ENCODE measurements at regions not wholly inside any gene's neighbourhood (a gene's known extent, or its start where the extent isn't known, plus 50 kb on each side); places are given as distances from the start of the nearest gene placed in this dataset.
"Not testable (repeated sequence)": the region's sequence is repeated elsewhere in the genome, so short reads cannot be mapped to it uniquely, and the experiment has no call there.

DNA sequence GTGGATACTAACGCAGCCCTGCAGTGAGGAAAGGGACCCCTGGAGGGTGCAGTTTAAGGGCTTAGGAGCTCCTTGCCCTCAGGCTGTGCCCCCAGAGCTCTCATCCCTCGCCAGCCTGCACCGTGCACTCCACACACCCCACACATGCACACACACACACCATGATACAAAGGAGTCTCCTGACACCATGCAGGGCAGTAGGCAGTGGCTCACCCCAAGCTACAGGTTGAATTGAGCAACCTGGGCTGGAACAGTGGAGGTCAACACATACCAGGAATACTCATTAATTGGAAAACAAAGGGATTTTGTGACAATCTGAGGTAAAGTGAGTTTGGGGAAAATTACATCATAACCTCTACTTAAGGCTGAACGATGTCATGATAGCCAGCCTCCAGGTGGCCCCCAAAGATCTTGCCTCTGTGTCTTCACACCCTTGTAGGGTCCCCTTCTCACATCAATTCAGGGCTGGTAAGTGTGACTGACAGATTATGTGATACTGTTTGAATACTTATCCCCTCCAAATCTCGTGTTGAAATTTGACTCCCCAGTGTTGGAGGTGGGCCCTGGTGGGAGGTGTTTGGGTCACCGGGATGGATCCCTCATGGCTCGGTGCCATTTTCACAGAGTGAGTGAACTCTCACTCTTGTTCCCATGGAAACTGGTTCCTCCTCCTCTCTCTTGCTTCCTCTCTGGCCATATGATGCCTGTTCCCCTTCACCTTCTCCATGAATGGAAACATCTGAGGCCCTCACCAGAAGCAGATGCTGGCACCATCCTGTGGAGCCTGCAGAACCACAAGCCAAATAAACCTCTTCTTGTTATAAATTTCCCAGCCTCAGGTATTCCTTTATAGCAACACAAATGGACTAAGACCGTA lies 111.0 kb upstream of the RAB4A start:
- no peak overlapping the region for H3K4me3 Mint-ChIP-seq
- H3K36me3 Mint-ChIP-seq = no peaks in the 10 kb centered on the region
- no peak overlapping the region for H3K27ac Mint-ChIP-seq
- no peaks in the 10 kb centered on the region for H3K27me3 Mint-ChIP-seq
- no peaks in the 10 kb centered on the region for H3K9me3 Mint-ChIP-seq
- peaks cover 10% of the 10 kb centered on the region for H3K4me1 Mint-ChIP-seq

DNA sequence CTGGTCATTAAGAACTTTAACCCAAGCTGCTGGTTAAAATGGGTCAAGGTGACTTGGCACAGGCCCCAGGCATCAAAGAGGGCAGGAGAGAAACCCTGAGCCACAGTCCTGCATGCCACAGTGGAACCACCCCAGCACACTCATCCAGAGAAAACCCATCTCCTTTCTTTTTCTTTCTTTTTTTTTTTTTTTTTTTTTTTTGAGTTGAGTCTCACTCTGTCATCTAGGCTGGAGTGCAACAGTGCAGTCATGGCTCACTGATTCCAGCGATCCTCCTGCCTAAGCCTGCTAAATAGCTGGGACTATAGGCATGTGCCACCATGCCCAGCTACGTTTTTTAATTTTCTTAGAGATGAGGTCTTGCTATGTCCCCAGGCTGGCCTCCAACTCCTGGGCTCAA lies 109.2 kb upstream of the RAB4A start:
- no peaks in the 10 kb centered on the region for H3K4me1 Mint-ChIP-seq
- no peak overlapping the region for H3K4me3 Mint-ChIP-seq
- no peaks in the 10 kb centered on the region for H3K27me3 Mint-ChIP-seq
- no peak overlapping the region for H3K27ac Mint-ChIP-seq
- H3K36me3 Mint-ChIP-seq = no peaks in the 10 kb centered on the region
- H3K9me3 Mint-ChIP-seq = no peaks in the 10 kb centered on the region

DNA sequence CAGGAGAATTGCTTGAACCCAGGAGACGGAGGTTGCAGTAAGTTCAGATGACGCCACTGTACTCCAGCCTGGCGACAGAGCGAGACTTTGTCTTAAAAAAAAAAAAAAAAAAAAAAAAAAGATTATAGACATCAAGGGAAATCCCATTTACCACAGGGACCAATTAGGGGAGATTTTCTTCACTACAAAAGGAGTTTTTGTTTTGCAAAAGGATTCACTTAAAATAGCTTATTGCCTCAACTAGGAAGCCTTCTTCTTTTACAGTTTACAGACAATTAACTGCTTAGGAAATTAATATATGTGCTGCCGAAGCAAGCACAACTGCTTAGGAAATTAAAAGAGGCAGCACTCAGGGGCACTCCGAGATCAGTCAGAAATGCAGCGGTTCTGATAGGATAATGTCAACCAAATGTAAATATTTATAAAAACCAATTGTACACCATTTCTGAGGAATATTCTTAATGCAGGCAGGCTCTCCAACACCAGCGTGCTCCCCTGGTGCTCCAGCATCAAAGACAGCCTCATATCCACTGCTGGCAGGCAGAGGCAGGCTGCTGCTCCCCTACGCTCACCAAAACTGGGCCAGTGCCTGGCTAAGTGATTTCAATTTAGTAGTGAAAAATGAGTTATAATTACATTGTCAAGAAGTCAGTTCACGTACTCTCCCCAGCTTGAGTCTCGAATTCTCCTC lies 107.9 kb upstream of the RAB4A start:
- no peaks in the 10 kb centered on the region for H3K36me3 Mint-ChIP-seq
- H3K4me1 Mint-ChIP-seq = no peaks in the 10 kb centered on the region
- no peak overlapping the region for H3K27ac Mint-ChIP-seq
- no peaks in the 10 kb centered on the region for H3K27me3 Mint-ChIP-seq
- no peaks in the 10 kb centered on the region for H3K9me3 Mint-ChIP-seq
- no peak overlapping the region for H3K4me3 Mint-ChIP-seq

DNA sequence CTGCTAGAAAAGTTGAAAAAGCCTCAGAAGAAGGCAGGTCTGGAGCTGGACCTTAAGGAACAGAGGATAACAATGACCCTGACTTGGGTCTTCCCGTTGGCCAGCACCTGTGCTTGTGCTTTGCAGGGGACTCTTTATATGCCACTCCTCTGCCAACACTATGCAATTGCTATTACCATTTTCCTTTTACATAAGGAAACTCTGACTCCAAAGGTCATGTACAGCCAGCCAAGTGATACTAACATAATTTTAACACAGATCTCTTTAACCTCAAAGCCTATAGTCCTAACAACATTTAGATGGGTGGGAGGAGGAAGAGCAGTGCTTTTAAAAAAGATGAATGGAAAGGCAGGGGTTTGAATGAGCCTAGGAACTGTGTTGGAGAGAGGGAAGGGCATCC lies 106.6 kb upstream of the RAB4A start:
- Mint-ChIP-seq H3K4me1 (no peaks in the 10 kb centered on the region), H3K9me3 (no peaks in the 10 kb centered on the region), H3K27me3 (no peaks in the 10 kb centered on the region), H3K4me3 (no peak overlapping the region), H3K27ac (no peak overlapping the region), H3K36me3 (no peaks in the 10 kb centered on the region)

DNA sequence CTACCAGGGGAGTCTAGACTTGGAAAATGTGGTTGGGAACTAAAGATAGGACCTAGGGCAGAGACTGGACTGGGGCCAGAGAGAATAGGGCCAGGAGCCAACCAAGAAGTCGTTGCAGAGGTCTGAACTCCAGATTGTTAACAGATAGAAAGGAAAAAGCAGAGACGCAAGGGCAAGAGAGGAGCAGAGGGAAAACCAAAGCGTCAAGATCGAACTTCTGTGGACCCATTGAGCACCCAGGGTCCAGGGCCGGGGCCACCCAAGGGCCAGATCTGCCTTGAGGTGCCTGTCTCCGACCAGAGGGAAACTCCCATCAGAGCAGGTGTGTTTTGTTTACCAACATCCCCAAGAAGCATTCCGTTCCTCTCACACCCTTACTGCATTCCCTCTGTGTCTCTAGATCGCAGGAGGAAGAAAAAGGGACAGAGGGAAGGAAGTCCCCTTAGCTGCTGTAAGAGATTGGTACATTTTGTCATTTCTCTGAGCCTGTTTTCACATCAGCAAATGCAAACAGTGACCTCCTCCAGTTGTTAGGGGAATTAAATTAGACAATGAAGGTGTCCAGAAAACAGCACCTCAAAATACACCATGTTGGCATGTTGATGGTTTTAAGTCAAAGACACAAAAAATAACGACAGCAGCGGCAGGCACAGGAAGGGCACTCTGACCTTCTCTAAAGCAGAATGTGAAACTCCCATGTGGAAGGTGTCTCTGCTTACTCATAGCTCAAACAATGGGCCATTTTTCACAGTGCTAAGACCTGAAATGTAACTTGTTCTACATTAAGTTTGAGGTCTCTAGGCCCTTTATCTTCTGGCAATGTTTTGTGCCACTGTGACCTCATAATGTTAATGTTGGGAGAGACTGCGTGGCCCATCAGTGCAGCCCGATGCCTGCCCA lies 105.8 kb upstream of the RAB4A start:
- Mint-ChIP-seq H3K27ac (no peak overlapping the region), H3K9me3 (no peaks in the 10 kb centered on the region), H3K36me3 (no peaks in the 10 kb centered on the region), H3K4me1 (no peaks in the 10 kb centered on the region), H3K4me3 (no peak overlapping the region), H3K27me3 (no peaks in the 10 kb centered on the region)

DNA sequence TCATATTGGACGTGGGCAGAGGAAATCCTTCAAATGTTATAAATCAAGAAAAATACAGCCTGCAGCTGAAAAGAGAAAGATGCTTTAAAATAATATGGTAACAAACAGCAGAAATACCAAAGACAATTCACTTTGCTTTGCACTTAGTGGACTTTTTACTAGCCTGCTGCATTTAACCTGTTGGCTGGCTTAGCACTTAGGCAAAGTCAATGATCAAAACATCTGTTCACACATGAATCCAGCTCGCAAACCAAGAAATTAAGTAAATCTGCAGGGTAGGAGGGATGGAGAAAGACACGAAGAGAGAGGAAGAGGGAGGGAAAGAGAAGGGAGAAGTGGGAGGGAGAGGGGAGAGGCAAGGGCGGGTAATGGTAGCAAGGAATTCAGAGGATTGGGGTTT lies 103.6 kb upstream of the RAB4A start:
- Mint-ChIP-seq H3K27me3 (no peaks in the 10 kb centered on the region), H3K27ac (no peak overlapping the region), H3K36me3 (no peaks in the 10 kb centered on the region), H3K4me1 (no peaks in the 10 kb centered on the region), H3K9me3 (no peaks in the 10 kb centered on the region), H3K4me3 (no peak overlapping the region)

DNA sequence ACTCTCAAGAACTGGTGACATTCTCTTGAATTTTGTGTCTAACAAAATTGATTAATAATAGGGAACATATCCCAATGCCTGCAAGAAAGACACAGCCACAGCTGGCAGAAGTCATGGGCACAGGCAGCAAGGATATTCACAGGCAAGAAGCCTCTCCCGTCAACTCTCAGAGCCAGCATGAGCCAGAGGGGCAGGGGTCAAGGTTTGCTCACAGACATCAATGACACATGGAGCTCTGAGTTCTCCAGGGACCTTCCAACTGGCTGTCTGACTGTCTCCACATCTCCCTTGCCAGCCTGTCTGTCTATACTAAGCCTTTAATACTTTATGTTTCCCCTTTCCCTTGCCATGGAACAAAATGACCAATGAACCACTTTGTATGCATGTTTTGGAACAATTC lies 101.5 kb upstream of the RAB4A start:
- no peaks in the 10 kb centered on the region for H3K4me1 Mint-ChIP-seq
- no peaks in the 10 kb centered on the region for H3K9me3 Mint-ChIP-seq
- H3K27ac Mint-ChIP-seq = no peak overlapping the region
- no peaks in the 10 kb centered on the region for H3K27me3 Mint-ChIP-seq
- H3K4me3 Mint-ChIP-seq = no peak overlapping the region
- no peaks in the 10 kb centered on the region for H3K36me3 Mint-ChIP-seq

DNA sequence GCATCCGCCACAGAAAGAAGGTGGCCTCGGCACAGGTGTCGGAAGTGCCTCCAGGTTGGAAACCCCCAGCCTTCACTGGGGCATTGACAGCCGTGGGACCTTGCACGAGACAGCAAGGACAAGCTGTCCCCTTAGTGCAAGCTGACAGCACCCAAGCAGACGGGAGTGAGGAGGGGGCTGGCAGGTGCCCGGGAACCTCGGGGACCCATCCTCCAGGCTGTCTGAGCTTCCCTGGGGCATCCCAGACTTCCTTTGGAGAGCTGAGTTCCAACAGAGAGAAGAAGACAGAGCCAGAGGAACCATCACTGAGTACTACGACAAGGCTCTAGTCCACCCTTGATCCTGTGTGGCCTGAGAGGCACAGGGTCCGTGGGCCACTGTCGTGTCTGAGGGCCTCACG lies 100.6 kb upstream of the RAB4A start:
- no peaks in the 10 kb centered on the region for H3K9me3 Mint-ChIP-seq
- H3K4me3 Mint-ChIP-seq = no peak overlapping the region
- H3K27ac Mint-ChIP-seq = no peak overlapping the region
- no peaks in the 10 kb centered on the region for H3K27me3 Mint-ChIP-seq
- no peaks in the 10 kb centered on the region for H3K36me3 Mint-ChIP-seq
- no peaks in the 10 kb centered on the region for H3K4me1 Mint-ChIP-seq

DNA sequence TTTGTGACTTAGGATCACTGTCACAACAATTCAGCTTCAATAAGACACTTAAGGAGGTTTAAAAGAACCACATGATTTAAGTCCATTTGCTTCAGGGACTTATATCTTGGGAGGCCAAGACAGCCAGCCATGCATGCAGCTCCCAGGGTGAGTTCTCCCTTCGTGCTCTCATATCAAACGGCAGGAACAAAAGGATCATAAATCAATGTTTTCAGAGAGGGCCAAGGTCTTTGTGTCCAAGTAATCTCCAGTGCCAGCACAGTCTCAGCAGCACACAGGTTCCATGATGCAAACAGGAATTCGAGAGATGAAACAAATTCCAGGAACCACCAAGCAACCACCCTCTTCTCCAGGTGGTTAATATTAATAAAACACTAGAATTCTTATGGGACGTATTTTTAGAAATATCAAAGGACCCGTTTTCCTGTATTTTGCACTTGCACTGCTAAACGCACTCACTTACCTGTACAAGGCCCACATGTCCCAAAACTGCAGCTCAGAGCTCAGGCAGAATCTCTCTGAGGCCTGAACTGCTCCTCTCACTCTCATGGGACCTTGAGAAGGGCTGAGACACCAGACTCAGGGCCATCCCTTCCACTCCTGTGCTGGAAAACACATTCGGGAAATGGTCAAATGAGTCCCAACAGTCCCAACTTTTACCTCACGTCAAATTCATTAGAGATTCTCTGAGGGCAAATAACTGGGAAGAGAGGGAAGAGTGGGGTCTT lies 100.0 kb upstream of the RAB4A start:
- H3K27ac Mint-ChIP-seq = no peak overlapping the region
- no peaks in the 10 kb centered on the region for H3K36me3 Mint-ChIP-seq
- H3K4me3 Mint-ChIP-seq = no peak overlapping the region
- H3K9me3 Mint-ChIP-seq = no peaks in the 10 kb centered on the region
- H3K27me3 Mint-ChIP-seq = no peaks in the 10 kb centered on the region
- H3K4me1 Mint-ChIP-seq = no peaks in the 10 kb centered on the region

DNA sequence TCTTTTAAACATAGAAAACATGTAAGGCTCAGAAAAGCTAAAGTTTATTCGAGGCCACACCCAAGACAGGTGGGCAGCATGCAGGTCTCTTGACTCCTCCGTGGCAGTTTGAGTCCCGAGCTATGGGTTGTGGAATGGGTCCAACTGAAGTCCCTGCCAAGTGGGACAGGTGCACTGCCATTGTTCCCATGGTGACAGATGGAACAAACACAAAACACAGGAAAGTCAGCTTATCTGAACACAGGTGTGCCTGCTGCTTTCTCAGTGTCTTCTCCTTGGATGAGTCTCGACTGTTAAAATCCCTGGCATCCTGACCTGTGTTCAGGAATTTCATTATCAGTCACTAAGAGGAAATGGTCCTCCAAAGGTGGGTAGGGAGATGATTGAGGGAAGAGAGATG lies 99.0 kb upstream of the RAB4A start:
- H3K4me1 Mint-ChIP-seq = no peaks in the 10 kb centered on the region
- H3K36me3 Mint-ChIP-seq = no peaks in the 10 kb centered on the region
- no peaks in the 10 kb centered on the region for H3K9me3 Mint-ChIP-seq
- H3K27me3 Mint-ChIP-seq = no peaks in the 10 kb centered on the region
- H3K4me3 Mint-ChIP-seq = no peak overlapping the region
- no peak overlapping the region for H3K27ac Mint-ChIP-seq

DNA sequence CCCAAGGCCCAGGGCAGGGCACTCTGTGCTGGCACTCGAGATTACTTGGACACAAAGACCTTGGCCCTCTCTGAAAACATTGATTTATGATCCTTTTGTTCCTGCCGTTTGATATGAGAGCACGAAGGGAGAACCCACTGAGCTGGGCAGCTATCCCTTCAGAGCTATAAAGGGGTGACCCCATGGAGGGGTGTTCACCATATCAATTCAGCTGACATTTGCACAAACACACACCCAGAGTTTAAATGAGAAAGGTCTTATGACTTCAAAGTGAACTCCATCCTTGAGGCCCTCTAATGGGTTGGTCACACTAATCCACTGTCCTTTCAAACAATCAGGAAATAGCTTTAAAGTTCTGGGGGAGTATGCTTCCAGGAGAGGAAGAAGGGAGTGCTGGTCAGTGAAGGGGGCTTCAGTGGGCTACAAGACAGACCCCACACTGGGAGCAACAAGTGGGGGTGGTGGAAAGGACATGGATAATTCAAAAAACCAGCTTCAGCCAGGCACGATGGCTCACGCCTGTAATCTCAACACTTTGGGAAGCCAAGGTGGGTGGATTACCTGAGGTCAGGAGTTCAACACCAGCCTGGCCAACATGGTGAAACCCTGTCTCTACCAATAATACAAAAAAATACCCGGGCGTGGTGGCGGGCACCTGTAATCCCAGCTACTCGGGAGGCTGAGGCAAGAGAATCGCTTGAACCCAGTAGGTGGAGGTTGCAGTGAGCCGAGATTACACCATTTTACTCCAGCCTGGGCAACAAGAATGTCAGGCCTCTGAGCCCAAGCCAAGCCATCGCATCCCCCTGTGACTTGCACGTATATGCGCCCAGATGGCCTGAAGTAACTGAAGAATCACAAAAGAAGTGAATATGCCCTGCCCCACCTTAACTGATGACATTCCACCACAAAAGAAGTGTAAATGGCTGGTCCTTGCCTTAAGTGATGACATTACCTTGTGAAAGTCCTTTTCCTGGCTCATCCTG lies 97.1 kb upstream of the RAB4A start:
- not testable (repeated sequence) for H3K36me3 Mint-ChIP-seq, H3K27me3 Mint-ChIP-seq, H3K9me3 Mint-ChIP-seq, H3K4me1 Mint-ChIP-seq, H3K27ac Mint-ChIP-seq, H3K4me3 Mint-ChIP-seq

DNA sequence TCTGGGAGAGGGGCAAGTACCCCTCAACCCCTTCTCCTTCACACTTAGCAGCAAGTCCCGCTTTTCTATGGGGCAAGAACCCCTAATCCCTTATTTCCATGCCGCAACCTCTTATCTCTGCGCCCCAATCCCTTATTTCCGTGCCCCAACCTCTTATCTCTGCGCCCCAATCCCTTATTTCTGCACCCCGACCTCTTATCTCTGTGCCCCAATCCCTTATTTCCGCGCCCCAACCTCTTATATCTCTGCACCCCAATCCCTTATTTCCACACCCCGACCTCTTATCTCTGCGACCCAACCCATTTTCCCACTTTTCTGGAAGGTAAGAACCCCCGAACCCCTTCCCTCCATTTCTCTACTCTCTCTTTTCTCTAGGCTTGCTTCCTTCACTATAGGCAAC lies 95.6 kb upstream of the RAB4A start:
- H3K9me3 Mint-ChIP-seq, H3K36me3 Mint-ChIP-seq, H3K27me3 Mint-ChIP-seq, H3K4me1 Mint-ChIP-seq, H3K27ac Mint-ChIP-seq, H3K4me3 Mint-ChIP-seq: not testable (repeated sequence)

DNA sequence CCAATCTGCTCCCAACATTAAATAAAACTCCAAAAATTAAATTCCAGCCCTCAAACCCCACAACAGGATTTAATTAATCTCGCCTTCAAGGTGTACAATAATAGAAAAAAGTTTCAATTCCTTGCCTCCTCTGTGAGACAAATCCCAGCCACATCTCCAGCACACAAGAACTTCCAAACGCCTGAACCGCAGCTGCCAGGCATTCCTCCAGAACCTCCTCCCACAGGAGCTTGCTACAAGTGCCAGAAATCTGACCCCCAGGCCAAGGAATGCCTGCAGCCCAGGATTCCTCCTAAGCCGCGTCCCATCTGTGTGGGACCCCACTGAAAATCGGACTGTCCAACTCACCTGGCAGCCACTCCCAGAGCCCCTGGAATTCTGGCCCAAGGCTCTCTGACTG lies 94.5 kb upstream of the RAB4A start:
- not testable (repeated sequence) for H3K4me3 Mint-ChIP-seq, H3K9me3 Mint-ChIP-seq, H3K4me1 Mint-ChIP-seq, H3K27ac Mint-ChIP-seq, H3K27me3 Mint-ChIP-seq, H3K36me3 Mint-ChIP-seq

DNA sequence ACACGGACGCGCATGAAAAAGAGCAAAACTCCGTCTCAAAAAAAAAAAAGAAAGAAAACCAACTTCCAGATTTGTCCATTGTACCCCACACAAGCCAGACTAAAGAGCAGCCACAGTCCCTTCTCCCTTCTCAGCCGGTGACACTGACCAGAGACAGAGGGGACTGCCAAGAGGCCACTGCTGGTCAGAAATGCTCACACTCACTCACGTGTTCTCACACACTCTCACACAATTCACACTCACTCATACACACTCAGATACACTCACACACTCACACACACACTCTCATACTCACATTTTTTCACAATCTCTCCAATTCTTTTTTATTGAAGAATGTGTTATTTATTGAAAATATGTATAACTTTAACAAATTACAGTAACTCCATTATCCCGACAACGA lies 90.8 kb upstream of the RAB4A start:
- Mint-ChIP-seq H3K27ac (no peak overlapping the region), H3K27me3 (no peaks in the 10 kb centered on the region), H3K36me3 (no peaks in the 10 kb centered on the region), H3K4me1 (no peaks in the 10 kb centered on the region), H3K9me3 (no peaks in the 10 kb centered on the region), H3K4me3 (no peak overlapping the region)
